ENCODE measurements at regions not wholly inside any gene's neighbourhood (a gene's known extent, or its start where the extent isn't known, plus 50 kb on each side); places are given as distances from the start of the nearest gene placed in this dataset.
"Not testable (repeated sequence)": the region's sequence is repeated elsewhere in the genome, so short reads cannot be mapped to it uniquely, and the experiment has no call there.

DNA sequence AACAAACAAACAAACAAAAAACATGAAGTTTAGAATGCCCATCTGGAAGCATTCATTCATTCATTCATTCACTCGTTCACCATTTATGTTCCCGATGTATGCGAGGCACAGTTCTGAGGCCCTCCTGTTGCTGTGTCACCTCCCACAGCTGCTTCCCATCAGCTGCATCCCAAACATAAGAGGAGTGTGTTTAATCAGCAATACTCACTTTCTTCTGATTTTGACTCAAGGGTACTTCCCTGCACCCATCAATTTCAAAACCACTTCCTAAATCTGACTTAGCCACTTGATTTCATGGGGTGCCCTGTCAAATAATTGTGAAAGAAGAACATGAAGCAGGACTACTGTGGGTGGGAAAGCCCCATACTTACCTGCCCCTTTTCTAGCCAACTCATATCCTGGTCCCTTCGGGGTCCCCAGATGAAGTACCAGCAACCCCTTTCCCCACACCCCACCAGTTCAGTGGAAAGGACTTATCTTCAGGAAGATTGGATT, 128.0 kb upstream of the IL12B start:
- no peak for DNase-seq

DNA sequence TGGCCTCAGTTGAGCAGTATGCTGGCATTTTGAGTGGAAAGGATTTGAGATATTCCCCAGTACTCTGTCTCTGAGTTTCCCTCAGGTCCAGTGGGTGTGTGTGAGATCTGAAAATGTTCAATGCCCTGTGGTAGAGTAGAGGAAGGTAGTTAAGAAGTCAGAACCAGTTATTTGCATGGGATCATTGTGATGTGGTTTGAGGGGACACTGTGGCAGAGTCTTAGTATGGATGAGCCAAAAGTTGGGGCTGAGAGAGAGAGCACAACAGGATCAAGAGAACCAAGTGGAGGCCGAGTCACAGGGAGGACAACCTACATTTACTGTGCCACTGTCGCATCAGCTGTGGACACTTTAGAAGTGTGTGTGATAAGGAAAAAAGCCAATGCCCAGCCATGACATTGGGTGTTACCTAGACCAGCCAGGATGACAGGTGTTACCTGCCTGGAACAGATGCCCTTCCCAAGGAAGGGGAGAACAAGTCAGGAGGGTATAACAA, 128.9 kb upstream of the IL12B start:
- DNase-seq, result no peak

DNA sequence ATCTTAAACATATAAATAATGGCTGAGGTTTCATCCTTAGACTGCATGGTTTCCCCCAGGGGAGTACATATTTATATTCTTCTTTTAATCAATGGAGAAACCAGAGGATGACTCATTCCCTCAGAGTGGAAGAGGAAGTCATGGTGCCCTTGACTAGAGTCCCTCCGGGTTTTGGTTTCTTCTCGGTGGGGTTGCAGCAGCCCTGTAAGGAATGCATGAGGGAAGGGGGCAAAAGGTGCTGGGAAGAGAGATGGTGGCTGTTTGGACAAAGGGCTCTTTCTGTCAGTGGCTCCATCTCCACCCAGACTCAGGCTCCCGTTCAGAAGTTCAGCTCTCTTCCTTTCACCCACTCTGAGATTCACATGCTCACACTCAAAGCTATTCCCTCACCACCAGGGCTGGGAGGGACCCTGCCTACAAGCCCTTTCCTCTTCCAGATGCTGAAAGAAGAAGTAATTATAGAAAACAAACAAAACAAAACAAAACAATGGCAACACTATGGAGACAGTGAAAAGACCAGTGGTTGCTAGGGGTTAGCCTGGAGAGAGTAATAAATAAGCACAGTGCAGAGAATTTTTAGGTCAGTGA, 129.8 kb upstream of the IL12B start:
- DNase-seq, result no peak

DNA sequence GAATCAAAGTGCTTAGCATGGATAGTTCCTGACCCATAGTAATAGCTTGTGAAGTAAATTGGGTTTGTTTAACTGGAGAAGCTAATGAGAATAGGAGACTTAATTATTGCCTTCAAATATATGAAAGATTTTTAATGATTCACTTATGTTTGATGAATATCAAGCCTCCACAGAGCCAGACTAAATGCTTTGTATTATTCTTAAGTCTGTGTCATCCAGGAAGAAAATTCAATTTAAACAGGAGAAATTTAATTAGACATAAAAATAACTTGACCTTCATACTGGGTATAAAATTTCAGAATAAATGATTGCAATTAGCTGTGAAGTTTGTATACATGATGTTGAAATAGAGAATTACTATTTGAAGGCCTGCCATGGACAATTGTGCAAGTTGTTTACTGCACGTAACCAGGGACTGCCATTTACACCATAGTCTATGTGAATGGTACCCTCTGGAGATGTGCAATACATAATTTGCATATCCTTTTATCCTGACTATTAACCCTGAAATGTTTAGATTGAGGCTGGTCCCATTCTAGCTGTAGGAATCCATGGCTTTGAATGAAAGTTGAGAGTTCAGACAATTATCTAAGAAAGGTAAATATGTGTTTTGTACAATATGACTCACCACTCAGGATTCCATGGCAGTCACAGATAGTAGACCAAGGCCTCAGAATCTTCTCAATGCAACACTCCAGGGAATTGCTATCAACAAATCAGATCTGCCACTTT, 133.5 kb upstream of the IL12B start:
- no peak for DNase-seq

DNA sequence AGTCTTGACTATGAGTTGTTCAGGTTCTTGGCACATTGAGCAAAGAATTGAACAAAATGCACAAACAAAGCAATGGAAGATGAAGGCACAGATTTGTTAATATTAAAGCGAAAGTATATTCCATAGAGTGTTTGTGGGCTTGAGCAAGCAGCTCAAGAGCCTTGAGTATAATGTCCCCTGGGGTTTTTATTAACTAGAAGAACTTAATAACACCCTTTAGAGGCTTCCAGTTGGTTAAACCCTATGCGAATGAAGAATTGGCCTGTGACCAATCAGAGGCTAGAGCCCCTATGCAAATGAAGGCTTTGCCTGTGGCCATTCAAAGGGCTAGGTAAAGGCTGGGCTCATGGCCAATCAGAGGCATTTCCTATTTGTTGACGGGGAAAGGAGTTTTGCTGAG, 135.3 kb upstream of the IL12B start:
- no peak for DNase-seq

DNA sequence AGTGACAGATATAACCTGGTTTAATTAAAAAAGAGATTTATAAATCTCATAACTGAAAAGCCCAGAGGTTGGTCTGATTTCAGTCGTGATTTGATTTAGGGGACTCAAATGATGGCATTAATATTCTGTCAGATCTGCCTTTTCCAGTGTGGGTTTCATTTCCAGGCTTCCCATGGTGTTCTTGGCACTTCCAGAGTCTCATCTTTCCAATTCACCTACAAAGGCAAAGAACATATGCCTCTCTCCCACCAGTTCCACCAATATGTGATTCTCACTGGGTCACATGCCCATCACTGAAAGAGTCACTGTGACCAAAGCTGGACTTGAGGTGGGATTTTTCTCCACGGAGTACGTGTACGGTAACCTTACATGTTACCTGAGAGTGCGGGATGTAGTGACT, 137.4 kb upstream of the IL12B start:
- DNase-seq, result no peak

DNA sequence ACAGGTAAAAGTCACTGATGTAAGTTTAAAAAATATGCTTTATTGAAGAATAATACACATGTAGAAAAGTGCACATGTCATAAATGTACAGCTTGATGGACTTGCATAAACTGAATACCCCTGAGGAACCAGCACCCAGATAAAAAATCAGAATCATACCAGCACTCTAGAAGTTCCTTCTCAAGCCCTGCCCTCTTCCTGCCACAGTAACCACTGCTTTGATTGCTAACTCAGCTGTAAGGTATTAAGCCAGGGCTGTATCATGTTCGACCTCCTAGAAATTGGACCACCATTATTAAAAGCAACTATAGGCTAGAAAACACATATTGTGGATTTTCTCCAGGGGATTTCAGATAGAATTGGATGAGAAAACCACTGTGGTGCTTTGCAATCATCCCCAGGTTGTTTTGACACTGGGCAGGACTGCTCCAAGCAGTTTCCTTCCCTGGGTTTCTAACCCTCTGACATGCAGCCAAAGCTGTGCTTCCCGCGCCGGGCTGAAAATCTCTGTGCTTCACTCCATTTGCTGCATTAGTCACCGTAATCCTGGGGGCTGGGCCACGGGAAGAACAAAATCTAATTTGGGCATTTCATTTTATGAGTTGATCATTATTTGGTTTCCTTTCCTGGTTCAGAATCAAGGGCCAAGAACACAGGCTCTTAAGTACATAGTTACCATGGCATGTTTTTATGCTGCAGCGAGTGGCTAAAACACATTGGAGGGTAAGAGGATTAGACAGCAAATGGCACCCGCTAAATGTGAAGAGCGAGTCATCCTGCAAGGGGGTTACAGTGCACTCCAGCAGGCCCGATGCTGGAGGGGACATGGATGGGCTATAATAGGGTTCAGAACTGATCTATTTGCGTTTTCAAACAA, 139.4 kb upstream of the IL12B start:
- no peak for DNase-seq

DNA sequence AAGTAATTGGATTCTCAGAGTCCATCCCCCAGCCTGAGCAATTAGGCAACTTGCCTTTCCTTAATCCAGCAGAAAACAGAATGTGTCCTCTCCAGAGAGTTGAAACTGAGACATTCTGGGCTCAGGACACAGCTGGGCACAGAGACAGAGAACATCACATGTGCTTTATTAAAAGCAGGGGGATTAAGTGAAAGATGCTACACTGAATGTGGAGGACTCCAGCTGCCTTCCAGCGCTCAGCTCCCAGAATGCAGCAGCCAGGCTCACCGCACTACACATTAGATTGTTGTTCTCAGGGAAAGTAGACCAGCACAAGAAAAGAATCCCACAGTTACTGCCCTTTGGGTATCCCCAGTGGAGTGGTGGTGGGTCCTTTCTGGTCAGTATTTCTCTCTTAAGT, 141.6 kb upstream of the IL12B start:
- no peak for DNase-seq

DNA sequence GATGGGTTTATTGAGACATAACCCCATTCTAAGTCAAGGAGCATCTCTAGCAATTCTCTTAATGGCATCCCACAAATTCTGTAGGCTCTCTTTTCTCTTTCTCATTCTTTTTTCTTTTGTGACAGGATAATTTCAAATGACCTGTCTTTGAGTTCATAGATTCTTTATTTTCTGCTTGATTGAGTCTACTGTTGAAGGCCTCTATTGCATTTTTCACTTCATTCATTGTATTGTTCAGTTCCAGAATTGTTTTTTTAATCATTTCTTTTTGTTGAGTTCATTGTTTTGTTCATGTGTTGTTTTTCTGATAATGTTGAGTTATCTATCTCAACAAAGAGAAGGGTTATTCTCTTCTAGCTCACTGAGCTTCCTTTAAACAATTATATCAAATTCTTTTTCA, 144.7 kb upstream of the IL12B start:
- no peak for DNase-seq

DNA sequence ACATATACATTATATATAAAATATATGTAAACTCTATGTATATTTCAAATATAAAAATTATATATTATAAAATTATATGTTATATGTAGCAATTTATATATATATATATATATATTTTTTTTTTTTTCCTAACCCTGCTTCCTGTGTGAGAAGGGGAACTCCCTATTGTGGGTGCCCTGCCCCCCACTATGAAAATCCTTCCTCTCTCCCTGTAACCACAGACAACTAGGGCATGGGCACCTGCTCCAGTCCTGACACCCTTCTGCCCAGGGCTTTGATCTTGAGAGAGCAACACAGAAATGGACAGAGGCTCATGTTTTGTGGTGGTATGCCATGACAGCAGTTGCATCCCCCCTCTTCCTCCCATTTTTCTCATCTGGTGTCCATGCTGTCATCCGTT, 148.7 kb upstream of the IL12B start:
- DNase-seq, result no peak

DNA sequence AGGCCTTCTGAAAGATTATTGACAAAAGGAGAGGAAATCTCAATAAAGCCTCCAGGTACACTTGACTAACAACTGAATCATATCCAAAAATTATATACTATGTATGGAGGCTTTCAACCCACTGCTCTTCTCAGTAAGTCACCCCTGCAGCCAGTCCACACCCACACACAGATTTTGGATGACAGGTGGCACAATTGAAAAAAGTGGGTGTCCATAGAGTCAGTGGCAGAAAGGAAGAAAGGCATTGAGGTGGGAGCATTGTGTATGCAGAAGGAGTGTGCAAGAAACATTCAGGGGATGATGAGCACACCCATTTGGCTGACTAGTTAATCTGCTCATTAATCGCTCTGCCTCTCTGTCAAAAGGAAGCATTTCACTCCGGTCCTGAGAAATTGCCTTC, 150.6 kb upstream of the IL12B start:
- no peak for DNase-seq

DNA sequence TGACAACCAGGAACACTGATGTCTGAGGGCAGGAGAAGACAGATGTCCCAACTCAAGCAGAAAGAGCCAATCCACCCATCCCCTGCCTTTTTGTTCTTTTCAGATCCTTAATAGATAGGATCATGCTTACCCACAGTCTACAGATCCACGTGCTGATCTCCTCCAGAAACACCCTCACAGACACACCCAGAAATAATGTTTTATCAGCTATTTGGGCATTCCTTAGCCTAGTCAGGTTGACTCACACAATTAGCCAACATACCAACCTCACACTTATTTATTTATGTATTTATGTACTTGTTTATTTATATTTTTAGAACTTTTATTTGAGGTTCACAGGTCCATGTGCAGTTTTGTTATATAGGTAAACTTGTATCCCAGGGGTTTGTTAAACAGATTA, 151.5 kb upstream of the IL12B start:
- no peak for DNase-seq

DNA sequence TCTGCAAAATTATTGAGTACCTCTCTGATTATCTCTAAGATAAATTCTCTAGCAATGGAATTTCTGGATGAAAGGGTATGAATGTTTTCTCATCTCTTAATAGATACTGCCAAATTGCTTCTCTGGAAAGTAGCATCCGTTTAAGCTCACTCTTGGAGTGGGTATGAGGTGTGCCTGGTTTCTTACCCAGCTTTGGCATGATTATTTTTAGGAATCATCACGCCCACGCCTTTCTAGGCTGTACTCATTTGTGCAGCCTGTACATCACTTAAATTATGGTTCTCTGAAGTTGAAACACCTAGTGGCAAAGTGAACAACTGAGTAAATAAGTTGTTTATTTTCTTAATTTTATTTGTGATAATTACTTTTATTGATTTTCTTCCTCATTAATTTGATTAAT, 156.5 kb upstream of the IL12B start:
- no peak for DNase-seq

DNA sequence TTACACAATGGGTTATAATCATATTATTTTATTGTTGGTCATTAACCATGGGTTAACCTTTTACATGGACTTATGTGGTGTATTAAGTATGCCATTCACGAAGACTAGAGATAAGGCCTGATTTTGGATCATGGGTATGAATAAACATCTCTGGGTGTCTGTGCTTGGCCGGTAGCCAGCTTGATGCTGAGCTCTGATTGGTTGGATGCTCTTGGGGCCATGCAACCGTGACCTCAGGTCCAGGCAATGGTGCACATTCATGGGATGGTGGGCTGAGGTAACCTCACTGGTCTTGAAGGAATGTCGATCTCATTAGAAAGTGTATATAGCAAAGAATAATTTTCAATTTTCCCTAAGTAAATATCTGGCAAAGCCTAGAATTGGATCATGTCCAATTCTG, 158.2 kb upstream of the IL12B start:
- DNase-seq, result no peak

DNA sequence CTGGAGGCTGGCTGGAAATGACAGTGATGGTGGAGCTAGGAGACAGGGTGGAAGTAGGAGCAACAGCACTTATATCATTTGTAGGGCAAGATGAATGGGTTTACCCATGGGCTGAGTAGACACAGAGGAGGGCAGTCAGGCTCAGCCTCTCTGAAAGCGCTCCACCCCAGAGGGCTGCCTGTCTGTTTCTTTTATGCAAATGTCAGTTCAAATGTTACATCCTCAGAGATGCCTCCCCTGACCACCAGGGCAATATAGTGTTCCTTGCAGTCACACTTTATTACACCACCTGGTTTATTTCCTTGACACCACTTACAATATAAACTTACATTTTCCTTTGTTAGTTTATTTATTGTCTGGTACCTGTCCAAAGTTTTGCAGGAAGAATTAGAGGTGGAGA, 159.5 kb upstream of the IL12B start:
- no peak for DNase-seq

DNA sequence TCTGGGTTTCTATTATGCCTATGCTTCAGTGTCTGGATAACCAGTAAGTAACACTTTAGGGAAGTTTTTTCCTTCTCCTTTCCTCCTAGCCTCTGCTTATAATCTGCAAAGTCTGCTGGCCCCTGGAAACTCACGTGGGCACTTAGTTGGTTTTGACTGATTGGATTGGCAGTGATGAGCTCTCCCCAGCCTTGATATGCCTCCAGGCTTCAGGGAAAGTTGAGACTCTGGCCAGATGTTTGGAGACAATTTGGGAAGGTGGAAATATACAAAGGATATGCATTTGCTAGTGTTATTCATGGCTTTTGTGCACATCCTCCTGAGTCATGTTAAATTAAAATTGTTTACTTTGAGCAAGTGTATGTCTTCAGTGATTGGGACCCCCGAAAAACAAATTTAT, 160.2 kb upstream of the IL12B start:
- no peak for DNase-seq

DNA sequence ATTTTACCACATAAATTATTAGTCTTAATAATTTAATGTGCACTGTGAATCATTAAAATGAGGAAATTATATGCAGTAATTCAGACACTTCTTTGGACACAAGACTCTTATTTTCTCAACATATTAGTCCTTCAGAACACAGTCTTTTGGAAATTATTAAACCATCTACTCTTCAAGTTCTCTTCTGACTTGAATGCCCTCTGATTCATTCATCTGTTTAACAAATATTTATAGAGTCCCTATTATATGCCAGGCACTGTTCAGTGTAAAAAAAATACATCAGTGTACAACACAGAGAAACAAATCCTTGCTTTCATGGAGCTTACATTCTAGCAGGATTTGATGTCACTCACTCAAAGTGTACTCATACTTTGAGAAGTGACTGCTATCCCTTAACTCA, 163.4 kb upstream of the IL12B start:
- no peak for DNase-seq

DNA sequence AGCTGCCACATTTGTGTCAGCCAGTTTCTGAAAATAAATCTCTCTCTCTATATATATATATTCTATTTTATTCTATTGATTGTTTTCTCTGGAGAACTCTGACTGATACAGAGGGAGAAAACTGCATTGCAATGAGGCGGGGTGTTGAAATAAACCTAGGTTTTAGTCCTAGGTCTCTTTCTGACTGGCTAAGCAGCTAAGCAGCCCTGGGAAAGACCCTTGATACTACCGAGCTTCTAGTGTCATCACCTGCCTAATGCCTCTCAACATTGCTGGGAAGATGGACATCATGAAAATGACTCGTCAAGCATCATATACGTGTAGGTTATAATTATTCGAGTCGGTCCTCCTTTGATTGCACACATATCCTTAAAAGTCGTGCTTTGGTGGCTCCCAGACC, 166.5 kb upstream of the IL12B start:
- no peak for DNase-seq

DNA sequence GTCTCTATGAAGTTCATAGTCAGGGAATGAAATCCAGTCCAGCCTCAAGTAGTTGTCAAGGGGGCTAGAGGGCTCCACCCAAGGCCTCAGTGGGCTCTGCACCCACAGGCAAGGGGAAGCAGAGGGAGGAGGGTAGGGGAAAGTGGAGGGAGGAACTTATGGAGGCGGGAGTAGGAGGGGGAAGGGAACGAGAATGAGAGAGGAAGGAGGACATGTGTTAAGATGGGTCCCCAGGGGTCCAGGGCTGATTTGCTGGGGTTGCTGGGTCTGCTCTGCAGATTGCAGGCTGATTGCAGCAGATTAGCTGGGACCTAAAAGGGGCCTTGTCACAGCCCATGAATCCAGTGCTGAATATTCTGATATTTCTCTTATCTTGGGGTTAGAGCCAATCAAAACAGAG, 166.9 kb upstream of the IL12B start:
- DNase-seq, result no peak

DNA sequence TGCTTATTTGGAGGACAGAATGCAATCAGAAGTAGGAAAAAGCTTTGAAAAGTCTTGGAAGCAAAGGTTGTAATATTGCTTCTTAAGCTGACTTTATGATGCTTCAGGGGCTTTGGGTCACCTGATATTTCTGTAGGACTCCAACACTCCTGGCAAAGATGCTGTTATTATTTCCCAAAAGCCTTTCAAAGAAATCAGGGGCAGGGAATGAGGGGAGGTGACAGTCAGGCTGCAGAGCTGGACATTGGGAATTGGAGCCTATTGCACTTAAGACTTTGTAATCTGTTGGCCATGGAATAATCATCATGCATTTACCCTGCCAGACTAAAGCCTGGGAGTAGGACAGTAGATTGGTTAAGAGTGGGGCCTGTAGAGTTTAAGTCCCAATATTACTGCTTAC, 168.3 kb upstream of the IL12B start:
- DNase-seq, result no peak

DNA sequence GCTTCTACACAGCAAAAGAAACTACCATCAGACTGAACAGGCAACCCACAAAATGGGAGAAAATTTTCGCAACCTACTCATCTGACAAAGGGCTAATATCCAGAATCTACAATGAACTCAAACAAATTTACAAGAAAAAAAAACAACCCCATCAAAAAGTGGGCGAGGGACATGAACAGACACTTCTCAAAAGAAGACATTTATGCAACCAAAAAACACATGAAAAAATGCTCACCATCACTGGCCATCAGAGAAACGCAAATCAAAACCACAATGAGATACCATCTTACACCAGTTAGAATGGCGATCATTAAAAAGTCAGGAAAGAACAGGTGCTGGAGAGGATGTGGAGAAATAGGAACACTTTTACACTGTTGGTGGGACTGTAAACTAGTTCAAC, 171.8 kb upstream of the IL12B start:
- DNase-seq, result not testable (repeated sequence)

DNA sequence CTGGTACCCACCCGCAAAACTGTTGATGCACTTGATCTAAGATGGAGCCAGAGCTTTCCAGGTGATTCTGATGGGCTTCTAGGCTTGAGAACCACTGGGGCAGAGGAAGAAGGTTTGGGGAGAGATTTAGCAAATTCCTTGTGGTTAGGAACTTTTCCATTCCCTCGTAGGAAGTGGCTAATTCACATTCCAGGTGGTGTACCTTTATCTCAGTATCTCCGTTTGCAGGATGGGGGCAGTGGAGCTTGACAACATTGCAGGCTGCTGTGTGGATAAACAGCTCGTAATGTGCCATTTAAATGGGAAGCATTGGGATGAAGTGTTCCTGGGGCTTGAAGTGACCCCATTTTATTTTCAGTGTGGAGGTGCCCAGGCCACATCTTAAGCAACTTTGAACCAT, 172.9 kb upstream of the IL12B start:
- DNase-seq, result no peak

DNA sequence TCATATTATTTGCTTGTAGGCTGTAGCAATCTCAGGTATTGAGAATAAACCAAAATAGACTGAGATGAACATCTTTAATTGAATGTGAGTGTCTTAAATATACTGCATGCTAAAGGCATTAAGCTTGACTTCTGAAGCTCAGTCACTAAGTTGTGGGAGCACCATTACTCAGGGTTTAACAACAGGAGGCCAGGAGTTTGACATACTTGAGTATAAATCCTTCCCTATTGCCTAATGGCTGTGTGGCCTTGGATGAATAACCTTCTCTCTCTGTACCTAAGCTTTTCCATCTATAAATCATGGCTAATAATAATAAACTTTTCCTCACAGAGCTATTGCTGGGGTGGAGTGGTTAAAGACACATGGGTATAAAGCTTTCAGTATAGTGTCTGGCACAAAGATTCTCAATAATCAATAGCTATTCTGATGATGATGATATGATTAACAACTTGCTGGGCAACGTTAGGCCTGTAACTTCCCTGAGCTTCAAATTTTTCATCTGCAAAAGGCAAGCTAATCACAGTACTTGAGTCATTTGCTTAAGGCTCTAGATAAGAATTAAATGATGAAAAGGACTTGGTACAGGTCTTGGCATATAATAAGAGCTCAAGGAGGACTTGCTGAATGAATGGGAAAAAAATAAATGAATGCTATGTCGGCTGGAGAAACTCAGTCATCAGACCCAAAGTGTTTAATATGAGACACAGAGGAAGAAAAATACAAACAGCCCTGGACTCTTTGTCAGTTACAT, 174.0 kb upstream of the IL12B start:
- no peak for DNase-seq

Measured in activated CD4-positive, alpha-beta T cell treated with anti-CD3 and anti-CD28 coated beads for 1 hour (primary cell).